Fibroblast of pulmonary artery (primary cell): ENCODE measurements at regions not wholly inside any gene's neighbourhood (a gene's known extent, or its start where the extent isn't known, plus 50 kb on each side); places are given as distances from the start of the nearest gene placed in this dataset.

ENCODE experiments used
- DNase-seq: peaks from one replicate; pipeline ENCODE4 v3.0.0-alpha.2; 2010; ENCODE audit warnings: low read depth
- H3K4me3 ChIP-seq: replicated peaks from 2 replicates; pipeline ENCODE4 v1.5.1; 2011; ENCODE audit warnings: low read depth, mild to moderate bottlenecking, control low read depth, low read length, moderate library complexity
- TF ChIP-seq, protein P1 (sequence below): IDR thresholded peaks from 2 replicates; pipeline ENCODE4 v1.5.1; 2011; ENCODE audit warnings: mild to moderate bottlenecking, control low read depth, low read length, inconsistent platforms; ENCODE audit errors: missing control alignments

DNA sequence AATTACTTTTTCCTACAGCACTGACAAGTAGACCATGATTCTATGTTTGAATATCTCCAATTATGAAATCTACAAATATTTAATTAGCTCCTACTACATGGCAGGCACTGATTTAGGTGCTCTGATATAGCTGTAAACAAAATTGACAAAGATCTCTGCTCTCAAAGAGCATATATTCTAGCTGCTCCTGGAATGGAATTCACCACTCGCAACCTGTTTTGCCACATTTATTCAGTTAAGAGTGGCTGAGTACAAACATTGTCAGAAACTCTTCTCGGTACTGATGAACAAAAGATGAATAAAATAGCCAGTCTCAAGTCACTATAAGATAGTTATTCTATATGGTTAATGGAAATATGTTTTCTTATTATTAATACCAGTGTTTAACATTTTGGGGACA is 114.2 kb upstream of the PDE4D start:
- TF ChIP-seq, protein P1, sequence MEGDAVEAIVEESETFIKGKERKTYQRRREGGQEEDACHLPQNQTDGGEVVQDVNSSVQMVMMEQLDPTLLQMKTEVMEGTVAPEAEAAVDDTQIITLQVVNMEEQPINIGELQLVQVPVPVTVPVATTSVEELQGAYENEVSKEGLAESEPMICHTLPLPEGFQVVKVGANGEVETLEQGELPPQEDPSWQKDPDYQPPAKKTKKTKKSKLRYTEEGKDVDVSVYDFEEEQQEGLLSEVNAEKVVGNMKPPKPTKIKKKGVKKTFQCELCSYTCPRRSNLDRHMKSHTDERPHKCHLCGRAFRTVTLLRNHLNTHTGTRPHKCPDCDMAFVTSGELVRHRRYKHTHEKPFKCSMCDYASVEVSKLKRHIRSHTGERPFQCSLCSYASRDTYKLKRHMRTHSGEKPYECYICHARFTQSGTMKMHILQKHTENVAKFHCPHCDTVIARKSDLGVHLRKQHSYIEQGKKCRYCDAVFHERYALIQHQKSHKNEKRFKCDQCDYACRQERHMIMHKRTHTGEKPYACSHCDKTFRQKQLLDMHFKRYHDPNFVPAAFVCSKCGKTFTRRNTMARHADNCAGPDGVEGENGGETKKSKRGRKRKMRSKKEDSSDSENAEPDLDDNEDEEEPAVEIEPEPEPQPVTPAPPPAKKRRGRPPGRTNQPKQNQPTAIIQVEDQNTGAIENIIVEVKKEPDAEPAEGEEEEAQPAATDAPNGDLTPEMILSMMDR, result no peak
- H3K4me3 ChIP-seq, result no peak overlapping the region
- no peak for DNase-seq

GRCh38 chr5:59999056-59999455 is 105.5 kb upstream of the PDE4D start:
- TF ChIP-seq, protein P1, result no peak
- H3K4me3 ChIP-seq, result no peak overlapping the region
- DNase-seq, result no peak

DNA sequence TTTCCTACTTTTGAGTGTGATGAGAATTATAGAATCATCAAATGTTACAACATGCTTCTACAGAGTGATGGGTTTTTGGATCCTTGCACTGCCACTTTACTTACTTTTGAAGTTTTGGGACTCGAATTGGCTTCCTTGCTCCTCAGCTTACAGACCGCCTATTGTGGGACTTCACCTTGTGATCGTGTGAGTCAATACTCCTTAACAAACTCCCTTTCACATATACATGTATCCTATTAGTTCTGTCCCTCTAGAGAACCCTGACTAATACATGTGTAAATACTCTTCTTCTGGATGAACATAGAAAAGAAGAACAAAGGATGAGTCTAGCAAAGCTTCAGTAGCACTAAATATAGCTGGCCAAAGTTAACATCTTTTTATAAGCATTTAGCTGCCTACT is 98.7 kb upstream of the PDE4D start:
- DNase-seq, result no peak
- no peak overlapping the region for H3K4me3 ChIP-seq
- TF ChIP-seq, protein P1, result no peak

DNA sequence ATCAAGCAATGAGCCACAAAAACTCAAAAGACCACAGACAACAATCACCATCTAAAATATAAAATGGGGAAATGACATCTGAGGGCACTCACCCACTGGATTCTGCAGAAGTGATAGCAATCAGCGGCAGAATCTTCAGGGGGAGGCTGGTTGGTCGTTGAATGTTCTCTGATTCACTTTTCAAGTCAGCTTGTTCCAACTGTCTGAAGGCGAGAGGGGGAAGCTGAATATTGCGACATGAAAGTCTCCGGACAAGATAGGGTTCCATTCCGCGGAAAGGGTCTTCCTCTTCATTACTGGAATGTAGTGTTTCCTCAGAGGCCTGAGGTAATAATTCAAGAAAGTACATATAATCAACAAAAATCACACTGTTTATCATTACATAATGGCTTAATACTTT is 94.9 kb upstream of the PDE4D start:
- DNase-seq, result no peak
- TF ChIP-seq, protein P1, result no peak
- H3K4me3 ChIP-seq, result no peak overlapping the region

DNA sequence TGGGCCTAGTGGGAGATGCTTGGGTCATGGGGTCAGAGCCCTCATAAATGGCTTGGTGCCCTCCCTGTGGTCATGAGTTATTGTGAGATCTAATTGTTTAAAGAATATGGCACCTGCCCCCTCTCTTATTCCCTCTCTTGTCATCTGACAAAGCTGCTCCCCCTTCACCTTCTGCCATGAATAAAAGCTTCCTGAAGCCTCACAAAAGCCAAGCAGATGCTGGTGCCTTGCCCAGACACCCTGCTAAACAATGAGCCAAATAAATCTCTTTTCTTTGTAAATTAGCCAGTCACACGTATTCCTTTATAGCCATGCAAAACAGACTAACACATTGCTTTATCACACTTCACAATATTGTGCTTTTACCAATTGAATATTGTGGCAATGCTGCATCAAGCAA is 82.8 kb upstream of the PDE4D start:
- DNase-seq, result no peak
- TF ChIP-seq, protein P1, result no peak
- H3K4me3 ChIP-seq, result no peak overlapping the region

DNA sequence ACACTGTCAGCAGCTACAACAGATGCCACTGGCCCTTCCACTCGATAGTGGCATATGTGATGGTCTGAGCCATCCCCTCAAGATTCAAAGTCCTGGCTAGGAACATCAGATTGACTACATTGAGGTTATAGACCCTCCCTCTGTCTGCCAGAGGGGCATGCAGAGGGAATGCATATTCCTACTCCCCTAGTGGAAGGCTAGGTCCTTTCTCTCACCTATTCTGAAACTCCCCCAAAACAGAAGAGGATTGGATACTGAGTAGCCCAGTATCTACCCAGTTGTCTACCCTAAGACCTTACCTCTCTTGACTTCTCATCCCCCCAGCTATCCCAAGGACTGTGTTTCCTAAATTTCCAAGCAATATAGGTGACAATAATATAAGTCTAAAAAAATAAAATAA is 78.5 kb upstream of the PDE4D start:
- no peak overlapping the region for H3K4me3 ChIP-seq
- DNase-seq, result no peak
- TF ChIP-seq, protein P1, result no peak

GRCh38 chr5:59959330-59959729 is 65.8 kb upstream of the PDE4D start:
- TF ChIP-seq, protein P1, result no peak
- DNase-seq, result no peak
- H3K4me3 ChIP-seq, result no peak overlapping the region
